ENCODE measurements at regions not wholly inside any gene's neighbourhood (a gene's known extent, or its start where the extent isn't known, plus 50 kb on each side); places are given as distances from the start of the nearest gene placed in this dataset.

GRCh38 chr2:22011048-22011447 is 887.3 kb downstream of the TDRD15 start:
- WGBS, 2 donors: 70 to 81% methylated on average over 1 of the region's 1 CpG
- H3K36me3 ChIP-seq (ENCODE audit: control insufficient read depth in 1 of 2, insufficient read depth in 2 of 2, low read length in 1 of 2): no peaks in the 10 kb centered on the region
- no peak for ATAC-seq (ENCODE audit: low FRiP score)

GRCh38 chr2:22020091-22020742 is 896.4 kb downstream of the TDRD15 start:
- ATAC-seq (ENCODE audit: low FRiP score): no peak
- Histone ChIP-seq H3K9me3 (ENCODE audit: control insufficient read depth, low read length) (no peaks in the 10 kb centered on the region), H3K27ac (ENCODE audit: low read depth in 1 of 2, low read length in 2 of 2) (no peak overlapping the region), H3K36me3 (ENCODE audit: control insufficient read depth in 1 of 2, insufficient read depth in 2 of 2, low read length in 1 of 2) (no peaks in the 10 kb centered on the region), H3K27me3 (ENCODE audit: control insufficient read depth in 1 of 2, insufficient read depth in 2 of 2, low read length in 1 of 2) (no peaks in the 10 kb centered on the region), H3K4me1 (ENCODE audit: control insufficient read depth in 1 of 2, insufficient read depth in 2 of 2, low read length in 2 of 2) (no peaks in the 10 kb centered on the region), H3K4me3 (ENCODE audit: low read length in 2 of 2) (no peak overlapping the region)
- no peak for DNase-seq
- WGBS, 2 donors: 64 to 72% methylated on average over 6 of the region's 6 CpGs
- intact Hi-C loops (cut with DNase I): no loop called here

More at GRCh38 chr2:22011048-22011447, 887.3 kb downstream of the TDRD15 start:
- Histone ChIP-seq H3K4me3 (ENCODE audit: low read length in 2 of 2) (no peak overlapping the region), H3K27ac (ENCODE audit: low read depth in 1 of 2, low read length in 2 of 2) (no peak overlapping the region), H3K27me3 (ENCODE audit: control insufficient read depth in 1 of 2, insufficient read depth in 2 of 2, low read length in 1 of 2) (no peaks in the 10 kb centered on the region), H3K9me3 (ENCODE audit: control insufficient read depth, low read length) (no peaks in the 10 kb centered on the region), H3K4me1 (ENCODE audit: control insufficient read depth in 1 of 2, insufficient read depth in 2 of 2, low read length in 2 of 2) (no peaks in the 10 kb centered on the region)
- DNase-seq: no peak
- intact Hi-C loops (cut with DNase I): no loop called here

- WGBS, 2 donors: 41 to 58% methylated on average over 2 of the region's 2 CpGs
Observed at GRCh38 chr2:22027345-22028005, 903.7 kb downstream of the TDRD15 start.

GRCh38 chr2:22035361-22035830 is 911.6 kb downstream of the TDRD15 start:
- ATAC-seq (ENCODE audit: low FRiP score): no peak
- Histone ChIP-seq H3K27me3 (ENCODE audit: control insufficient read depth in 1 of 2, insufficient read depth in 2 of 2, low read length in 1 of 2) (no peaks in the 10 kb centered on the region), H3K9me3 (ENCODE audit: control insufficient read depth, low read length) (peaks cover 3% of the 10 kb centered on the region), H3K4me3 (ENCODE audit: low read length in 2 of 2) (no peak overlapping the region), H3K4me1 (ENCODE audit: control insufficient read depth in 1 of 2, insufficient read depth in 2 of 2, low read length in 2 of 2) (no peaks in the 10 kb centered on the region), H3K27ac (ENCODE audit: low read depth in 1 of 2, low read length in 2 of 2) (no peak overlapping the region), H3K36me3 (ENCODE audit: control insufficient read depth in 1 of 2, insufficient read depth in 2 of 2, low read length in 1 of 2) (peaks cover 0 to 1% of the 10 kb centered on the region in 2 donors)
- 6 to 8% methylated on average over 1 of the region's 1 CpG for WGBS, 2 donors
- intact Hi-C loops (cut with DNase I): no loop called here
- DNase-seq: no peak

More at GRCh38 chr2:22027345-22028005, 903.7 kb downstream of the TDRD15 start:
- Histone ChIP-seq H3K27me3 (ENCODE audit: control insufficient read depth in 1 of 2, insufficient read depth in 2 of 2, low read length in 1 of 2) (no peaks in the 10 kb centered on the region), H3K4me3 (ENCODE audit: low read length in 2 of 2) (no peak overlapping the region), H3K4me1 (ENCODE audit: control insufficient read depth in 1 of 2, insufficient read depth in 2 of 2, low read length in 2 of 2) (no peaks in the 10 kb centered on the region), H3K27ac (ENCODE audit: low read depth in 1 of 2, low read length in 2 of 2) (no peak overlapping the region), H3K36me3 (ENCODE audit: control insufficient read depth in 1 of 2, insufficient read depth in 2 of 2, low read length in 1 of 2) (no peaks in the 10 kb centered on the region), H3K9me3 (ENCODE audit: control insufficient read depth, low read length) (no peaks in the 10 kb centered on the region)
- ATAC-seq (ENCODE audit: low FRiP score) (no peak), DNase-seq (no peak)
- intact Hi-C loops (cut with DNase I): no loop called here

- no peaks in the 10 kb centered on the region for H3K27me3 ChIP-seq (ENCODE audit: control insufficient read depth in 1 of 2, insufficient read depth in 2 of 2, low read length in 1 of 2)
- intact Hi-C loops (cut with DNase I): no loop called here
- WGBS, 2 donors: 25 to 29% methylated on average over 8 of the region's 8 CpGs
- ATAC-seq (ENCODE audit: low FRiP score) (no peak), DNase-seq (no peak)
- H3K4me3 ChIP-seq (ENCODE audit: low read length in 2 of 2): no peak overlapping the region
- H3K36me3 ChIP-seq (ENCODE audit: control insufficient read depth in 1 of 2, insufficient read depth in 2 of 2, low read length in 1 of 2): peaks cover 0 to 1% of the 10 kb centered on the region in 2 donors
- peaks cover 3% of the 10 kb centered on the region for H3K9me3 ChIP-seq (ENCODE audit: control insufficient read depth, low read length)
- H3K27ac ChIP-seq (ENCODE audit: low read depth in 1 of 2, low read length in 2 of 2): no peak overlapping the region
- H3K4me1 ChIP-seq (ENCODE audit: control insufficient read depth in 1 of 2, insufficient read depth in 2 of 2, low read length in 2 of 2): no peaks in the 10 kb centered on the region
Observed at GRCh38 chr2:22037274-22037673, 913.5 kb downstream of the TDRD15 start.

- H3K4me3 ChIP-seq (ENCODE audit: low read length in 2 of 2): no peak overlapping the region
- no peak for DNase-seq
- no peaks in the 10 kb centered on the region for H3K9me3 ChIP-seq (ENCODE audit: control insufficient read depth, low read length)
- no peaks in the 10 kb centered on the region for H3K36me3 ChIP-seq (ENCODE audit: control insufficient read depth in 1 of 2, insufficient read depth in 2 of 2, low read length in 1 of 2)
- H3K27ac ChIP-seq (ENCODE audit: low read depth in 1 of 2, low read length in 2 of 2): no peak overlapping the region
- intact Hi-C loops (cut with DNase I): no loop called here
- no peaks in the 10 kb centered on the region for H3K4me1 ChIP-seq (ENCODE audit: control insufficient read depth in 1 of 2, insufficient read depth in 2 of 2, low read length in 2 of 2)
- H3K27me3 ChIP-seq (ENCODE audit: control insufficient read depth in 1 of 2, insufficient read depth in 2 of 2, low read length in 1 of 2): no peaks in the 10 kb centered on the region
- ATAC-seq (ENCODE audit: low FRiP score): no peak
Observed at GRCh38 chr2:22043784-22044183, 920.0 kb downstream of the TDRD15 start.

GRCh38 chr2:22055784-22056620 is 932.2 kb downstream of the TDRD15 start:
- DNase-seq (no peak), ATAC-seq (ENCODE audit: low FRiP score) (no peak)
- H3K4me1 ChIP-seq (ENCODE audit: control insufficient read depth in 1 of 2, insufficient read depth in 2 of 2, low read length in 2 of 2): no peaks in the 10 kb centered on the region
- H3K27me3 ChIP-seq (ENCODE audit: control insufficient read depth in 1 of 2, insufficient read depth in 2 of 2, low read length in 1 of 2): no peaks in the 10 kb centered on the region
- H3K36me3 ChIP-seq (ENCODE audit: control insufficient read depth in 1 of 2, insufficient read depth in 2 of 2, low read length in 1 of 2): no peaks in the 10 kb centered on the region
- H3K9me3 ChIP-seq (ENCODE audit: control insufficient read depth, low read length): no peaks in the 10 kb centered on the region
- no peak overlapping the region for H3K4me3 ChIP-seq (ENCODE audit: low read length in 2 of 2)
- no peak overlapping the region for H3K27ac ChIP-seq (ENCODE audit: low read depth in 1 of 2, low read length in 2 of 2)
- intact Hi-C loops (cut with DNase I): no loop called here
- WGBS, 2 donors: 85 to 92% methylated on average over 4 of the region's 4 CpGs

- Histone ChIP-seq H3K4me3 (ENCODE audit: low read length in 2 of 2) (no peak overlapping the region), H3K36me3 (ENCODE audit: control insufficient read depth in 1 of 2, insufficient read depth in 2 of 2, low read length in 1 of 2) (no peaks in the 10 kb centered on the region), H3K4me1 (ENCODE audit: control insufficient read depth in 1 of 2, insufficient read depth in 2 of 2, low read length in 2 of 2) (no peaks in the 10 kb centered on the region), H3K9me3 (ENCODE audit: control insufficient read depth, low read length) (no peaks in the 10 kb centered on the region), H3K27me3 (ENCODE audit: control insufficient read depth in 1 of 2, insufficient read depth in 2 of 2, low read length in 1 of 2) (no peaks in the 10 kb centered on the region), H3K27ac (ENCODE audit: low read depth in 1 of 2, low read length in 2 of 2) (no peak overlapping the region)
- 93 to 94% methylated on average over 5 of the region's 5 CpGs for WGBS, 2 donors
- no peak for ATAC-seq (ENCODE audit: low FRiP score)
- intact Hi-C loops (cut with DNase I): no loop called here
- no peak for DNase-seq
Observed at GRCh38 chr2:22056621-22057132, 932.9 kb downstream of the TDRD15 start.

All from aorta (tissue), 5 donors.